H9 (cell line): ENCODE measurements at regions not wholly inside any gene's neighbourhood (a gene's known extent, or its start where the extent isn't known, plus 50 kb on each side); places are given as distances from the start of the nearest gene placed in this dataset.

ENCODE experiments used
- DNase-seq: peaks from one replicate; pipeline ENCODE4 v3.0.0-alpha.2; 2017
- H2AFZ ChIP-seq: one replicate; pipeline ENCODE4 v1.6.1; 2013; ENCODE audit warnings: mild to moderate bottlenecking, low read length, control low read depth, moderate library complexity
- H2AK5ac ChIP-seq: 2 replicates; pipeline ENCODE4 v1.6.1; 2013; ENCODE audit warnings: low read length, control low read depth, mixed read lengths; ENCODE audit not compliant: insufficient read length
- H2BK120ac ChIP-seq: one replicate; pipeline ENCODE4 v1.6.1; 2013; ENCODE audit warnings: low read depth, mild to moderate bottlenecking, low read length, control low read depth, inconsistent platforms; ENCODE audit not compliant: poor library complexity, severe bottlenecking
- H2BK12ac ChIP-seq: 2 replicates; pipeline ENCODE4 v1.6.1; 2013; ENCODE audit warnings: low read length, control low read depth, mixed read lengths, low read depth; ENCODE audit not compliant: insufficient read length
- H2BK15ac ChIP-seq: 2 replicates; pipeline ENCODE4 v1.6.1; 2013; ENCODE audit warnings: low read depth, low read length, control low read depth
- H2BK20ac ChIP-seq: one replicate; pipeline ENCODE4 v1.6.1; 2013; ENCODE audit warnings: low read depth, mild to moderate bottlenecking, low read length, control low read depth, inconsistent platforms; ENCODE audit not compliant: poor library complexity, severe bottlenecking
- H2BK5ac ChIP-seq: 2 replicates; pipeline ENCODE4 v1.6.1; 2013; ENCODE audit warnings: low read length, control low read depth, mixed read lengths; ENCODE audit not compliant: insufficient read length
- H3K14ac ChIP-seq: 2 replicates; pipeline ENCODE4 v1.6.1; 2013; ENCODE audit warnings: low read length, control low read depth; ENCODE audit not compliant: insufficient read depth
- H3K18ac ChIP-seq: 2 replicates; pipeline ENCODE4 v1.6.1; 2013; ENCODE audit warnings: low read depth, mild to moderate bottlenecking, mixed read lengths, low read length, control low read depth; ENCODE audit not compliant: insufficient read length
- H3K23ac ChIP-seq: 2 replicates; pipeline ENCODE4 v1.6.1; 2013; ENCODE audit warnings: low read length, control low read depth, mixed read lengths, low read depth; ENCODE audit not compliant: insufficient read length
- H3K23me2 ChIP-seq: 2 replicates; pipeline ENCODE4 v1.6.1; 2013; ENCODE audit warnings: low read depth, mild to moderate bottlenecking, mixed read lengths, low read length, control low read depth; ENCODE audit not compliant: insufficient read length, poor library complexity, severe bottlenecking
- H3K27ac ChIP-seq: 2 replicates; pipeline ENCODE4 v1.5.1; 2013; ENCODE audit warnings: low read length, control low read depth, mixed read lengths, low read depth; ENCODE audit not compliant: insufficient read length
- H3K27me3 ChIP-seq: 2 replicates; pipeline ENCODE4 v1.6.1; 2013; ENCODE audit warnings: low read length, control low read depth, inconsistent platforms; ENCODE audit not compliant: insufficient read depth
- H3K4ac ChIP-seq: 2 replicates; pipeline ENCODE4 v1.6.1; 2013; ENCODE audit warnings: low read depth, mild to moderate bottlenecking, control low read depth, inconsistent platforms, low read length, moderate library complexity
- H3K4me1 ChIP-seq: 2 replicates; pipeline ENCODE4 v1.6.1; 2013; ENCODE audit warnings: low read length, control low read depth, inconsistent platforms; ENCODE audit not compliant: insufficient read depth
- H3K4me2 ChIP-seq: 2 replicates; pipeline ENCODE4 v1.6.1; 2013; ENCODE audit warnings: low read length, control low read depth, mixed read lengths; ENCODE audit not compliant: insufficient read length, insufficient read depth
- H3K56ac ChIP-seq: 2 replicates; pipeline ENCODE4 v1.6.1; 2013; ENCODE audit warnings: low read depth, mild to moderate bottlenecking, mixed read lengths, low read length, control low read depth; ENCODE audit not compliant: insufficient read length
- H3K79me1 ChIP-seq: 2 replicates; pipeline ENCODE4 v1.6.1; 2013; ENCODE audit warnings: low read depth, mild to moderate bottlenecking, moderate library complexity, low read length, control low read depth, inconsistent platforms; ENCODE audit not compliant: insufficient read depth, poor library complexity, severe bottlenecking
- H3K79me2 ChIP-seq: 2 replicates; pipeline ENCODE4 v1.6.1; 2013; ENCODE audit warnings: low read length, control low read depth, inconsistent platforms; ENCODE audit not compliant: insufficient read depth
- H3K9ac ChIP-seq: 2 replicates; pipeline ENCODE4 v1.6.1; 2013; ENCODE audit warnings: low read length, control low read depth, mixed read lengths; ENCODE audit not compliant: insufficient read length; ENCODE audit errors: extremely low read depth
- H3K9me3 ChIP-seq: one replicate; pipeline ENCODE4 v1.6.1; 2013; ENCODE audit warnings: low read depth, low read length, inconsistent platforms; ENCODE audit not compliant: control insufficient read depth
- H3T11ph ChIP-seq: one replicate; pipeline ENCODE4 v1.6.1; 2013; ENCODE audit warnings: mild to moderate bottlenecking, low read length, control low read depth, inconsistent platforms
- H4K20me1 ChIP-seq: one replicate; pipeline ENCODE4 v1.6.1; 2013; ENCODE audit not compliant: control insufficient read depth, insufficient read length, insufficient read depth
- H4K5ac ChIP-seq: 2 replicates; pipeline ENCODE4 v1.6.1; 2013; ENCODE audit warnings: low read depth, mild to moderate bottlenecking, mixed read lengths, low read length, control low read depth; ENCODE audit not compliant: insufficient read length
- H4K8ac ChIP-seq: replicated peaks from 2 replicates; pipeline ENCODE4 v1.6.1; 2013; ENCODE audit warnings: low read length, control low read depth, mixed read lengths, low read depth; ENCODE audit not compliant: insufficient read length
- H4K91ac ChIP-seq: 2 replicates; pipeline ENCODE4 v1.6.1; 2013; ENCODE audit warnings: low read depth, mild to moderate bottlenecking, moderate library complexity, mixed read lengths, low read length, control low read depth; ENCODE audit not compliant: insufficient read length
- H3K27ac Mint-ChIP-seq, 3 experiments: 2 replicates in 2 of 3; 3 replicates in 1 of 3; pipeline ENCODE4 v1.8.0; 2020 to 2021; ENCODE audit warnings: mixed read lengths in 3 of 3, mild to moderate bottlenecking in 1 of 3, moderate library complexity in 1 of 3
- H3K27me3 Mint-ChIP-seq: 2 replicates; pipeline ENCODE4 v1.8.0; 2021; ENCODE audit warnings: low read depth, mild to moderate bottlenecking, moderate library complexity, mixed read lengths
- H3K36me3 Mint-ChIP-seq, 3 experiments: 2 replicates in 2 of 3; 3 replicates in 1 of 3; pipeline ENCODE4 v1.8.0; 2020 to 2021; ENCODE audit warnings: low read depth in 3 of 3, mixed read lengths in 3 of 3; ENCODE audit not compliant: insufficient read depth in 1 of 3
- H3K4me1 Mint-ChIP-seq, 2 experiments: 2 replicates each; pipeline ENCODE4 v1.8.0; 2020; ENCODE audit warnings: mixed read lengths in 2 of 2
- H3K4me3 Mint-ChIP-seq, 2 experiments: 2 replicates in 1 of 2; 3 replicates in 1 of 2; pipeline ENCODE4 v1.8.0; 2020 to 2021; ENCODE audit warnings: mild to moderate bottlenecking in 2 of 2, mixed read lengths in 2 of 2, moderate library complexity in 1 of 2
- H3K9me3 Mint-ChIP-seq, 2 experiments: 2 replicates in 1 of 2; 3 replicates in 1 of 2; pipeline ENCODE4 v1.8.0; 2020; ENCODE audit warnings: mild to moderate bottlenecking in 2 of 2, mixed read lengths in 2 of 2, moderate library complexity in 1 of 2
- WGBS: extraction: QIAGEN DNeasy Blood & Tissue Kit; methylation state at CpG from one replicate; pipeline ENCODE4 v1.1.7; 2013; ENCODE audit warnings: missing lambda C conversion rate, low lambda C conversion rate, mixed read lengths; ENCODE audit not compliant: insufficient read length; ENCODE audit errors: extremely low coverage; 5-methylcytosine and 5-hydroxymethylcytosine counted together
- TF ChIP-seq, protein P1 (sequence below): fragments of 200-600 bp; sonication (generic); conservative IDR thresholded peaks from 3 replicates; pipeline ENCODE4 v1.8.0; 2021; ENCODE audit warnings: antibody characterized with exemption, mild to moderate bottlenecking

- Histone ChIP-seq H4K8ac (no peak overlapping the region), H3K23ac (no peak overlapping the region), H2AK5ac (no peak overlapping the region), H2BK20ac (no peak overlapping the region), H4K91ac (no peak overlapping the region), H3K79me2 (no peaks in the 10 kb centered on the region), H3K23me2 (no peaks in the 10 kb centered on the region), H2BK15ac (no peak overlapping the region), H3K4ac (no peak overlapping the region), H2BK12ac (no peak overlapping the region), H2BK120ac (no peak overlapping the region), H3K18ac (no peak overlapping the region), H3K14ac (no peak overlapping the region), H3K9me3 (no peaks in the 10 kb centered on the region), H2AFZ (no peak overlapping the region), H3K9ac (no peak overlapping the region), H3T11ph (no peak overlapping the region), H3K27me3 (no peaks in the 10 kb centered on the region), H3K4me2 (no peak overlapping the region), H3K56ac (no peak overlapping the region), H4K5ac (no peak overlapping the region), H2BK5ac (no peak overlapping the region), H4K20me1 (no peaks in the 10 kb centered on the region), H3K79me1 (no peaks in the 10 kb centered on the region), H3K27ac (no peak overlapping the region), H3K4me1 (no peaks in the 10 kb centered on the region)
- DNase-seq = no peak
- Mint-ChIP-seq H3K27ac (no peak overlapping the region), H3K36me3 (no peaks in the 10 kb centered on the region), H3K27me3 (no peaks in the 10 kb centered on the region; the same call in none of the 2 replicates), H3K4me3 (no peak overlapping the region), H3K9me3 (no peaks in the 10 kb centered on the region), H3K4me1 (no peaks in the 10 kb centered on the region)
- no CpG with 5 or more reads among the region's 5 CpGs for WGBS
- TF ChIP-seq, protein P1, sequence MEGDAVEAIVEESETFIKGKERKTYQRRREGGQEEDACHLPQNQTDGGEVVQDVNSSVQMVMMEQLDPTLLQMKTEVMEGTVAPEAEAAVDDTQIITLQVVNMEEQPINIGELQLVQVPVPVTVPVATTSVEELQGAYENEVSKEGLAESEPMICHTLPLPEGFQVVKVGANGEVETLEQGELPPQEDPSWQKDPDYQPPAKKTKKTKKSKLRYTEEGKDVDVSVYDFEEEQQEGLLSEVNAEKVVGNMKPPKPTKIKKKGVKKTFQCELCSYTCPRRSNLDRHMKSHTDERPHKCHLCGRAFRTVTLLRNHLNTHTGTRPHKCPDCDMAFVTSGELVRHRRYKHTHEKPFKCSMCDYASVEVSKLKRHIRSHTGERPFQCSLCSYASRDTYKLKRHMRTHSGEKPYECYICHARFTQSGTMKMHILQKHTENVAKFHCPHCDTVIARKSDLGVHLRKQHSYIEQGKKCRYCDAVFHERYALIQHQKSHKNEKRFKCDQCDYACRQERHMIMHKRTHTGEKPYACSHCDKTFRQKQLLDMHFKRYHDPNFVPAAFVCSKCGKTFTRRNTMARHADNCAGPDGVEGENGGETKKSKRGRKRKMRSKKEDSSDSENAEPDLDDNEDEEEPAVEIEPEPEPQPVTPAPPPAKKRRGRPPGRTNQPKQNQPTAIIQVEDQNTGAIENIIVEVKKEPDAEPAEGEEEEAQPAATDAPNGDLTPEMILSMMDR = no peak
These were observed 954.1 kb downstream of the SOCS6 start for GRCh38 chr18:71242981-71243380.
